K562 (cell line): ENCODE measurements at regions not wholly inside any gene's neighbourhood (a gene's known extent, or its start where the extent isn't known, plus 50 kb on each side); places are given as distances from the start of the nearest gene placed in this dataset.

Experiments used
- E2F4 ChIP-seq: sonication (generic); formaldehyde crosslinking; IDR thresholded peaks from 2 replicates; pipeline ENCODE4 v1.8.0; 2022; ENCODE audit warnings: mild to moderate bottlenecking, low read depth, missing genetic modification reagents
- EGR1 ChIP-seq: fragments of 450-650 bp; conservative IDR thresholded peaks from 2 replicates; pipeline ENCODE4 v1.6.1; 2017; ENCODE audit warnings: mild to moderate bottlenecking
- ETS1 ChIP-seq: conservative IDR thresholded peaks from 2 replicates; pipeline ENCODE4 v1.6.1; 2011; ENCODE audit warnings: low read depth, mild to moderate bottlenecking, low read length; ENCODE audit not compliant: control insufficient read depth
- EZH2 ChIP-seq: IDR thresholded peaks from 2 replicates; pipeline ENCODE4 v1.6.1; 2012; ENCODE audit warnings: low read depth, mild to moderate bottlenecking, inconsistent platforms, low read length, borderline replicate concordance
- FOXP4 ChIP-seq: sonication (generic); formaldehyde crosslinking; IDR thresholded peaks from 2 replicates; pipeline ENCODE4 v1.8.0; 2022; ENCODE audit warnings: mild to moderate bottlenecking, missing genetic modification reagents, borderline replicate concordance
- NR1H2 ChIP-seq: sonication (generic); formaldehyde crosslinking; IDR thresholded peaks from 2 replicates; pipeline ENCODE4 v1.4.0; 2020; ENCODE audit warnings: mild to moderate bottlenecking, missing genetic modification reagents
- SRSF7 ChIP-seq: fragments of 200-400 bp; formaldehyde crosslinking; optimal IDR thresholded peaks from 2 replicates; pipeline ENCODE3; 2017; ENCODE audit warnings: mild to moderate bottlenecking, low read depth, low read length
- TCF7L2 ChIP-seq: fragments of 150-350 bp; IDR thresholded peaks from 2 replicates; pipeline ENCODE4 v1.6.1; 2016; ENCODE audit warnings: low read depth, mild to moderate bottlenecking, low read length, moderate library complexity
- ZBTB1 ChIP-seq: sonication (generic); formaldehyde crosslinking; IDR thresholded peaks from 2 replicates; pipeline ENCODE4 v1.8.1; 2023; ENCODE audit warnings: missing genetic modification reagents, low read depth, mild to moderate bottlenecking, borderline replicate concordance
- ZNF175 ChIP-seq: fragments of 200-800 bp; sonication (Bioruptor generic); IDR thresholded peaks from 2 replicates; pipeline ENCODE4 v1.6.1; 2016; ENCODE audit warnings: low read depth, mild to moderate bottlenecking, missing genetic modification characterization, missing compliant biosample characterization

- TF ChIP-seq EGR1 (no peak), ZBTB1 (CRISPR knock-in tag) (no peak), NR1H2 (CRISPR knock-in tag) (no peak), TCF7L2 (no peak), EZH2 (no peak), FOXP4 (CRISPR knock-in tag) (no peak), SRSF7 (no peak), ETS1 (no peak), ZNF175 (no peak), E2F4 (CRISPR knock-in tag) (no peak)
These were observed 155.4 kb upstream of the ITGA1 start for GRCh38 chr5:52632281-52632680.
